Epithelial cell of esophagus (primary cell): ENCODE measurements at regions not wholly inside any gene's neighbourhood (a gene's known extent, or its start where the extent isn't known, plus 50 kb on each side); places are given as distances from the start of the nearest gene placed in this dataset.

Experiments
- DNase-seq: peaks from one replicate; pipeline ENCODE4 v3.0.0; 2010; ENCODE audit warnings: low read depth
- H3K4me3 ChIP-seq: 2 replicates; pipeline ENCODE4 v1.5.1; 2011; ENCODE audit warnings: mild to moderate bottlenecking, low read length, control low read depth
- TF ChIP-seq, protein P1 (sequence below): IDR thresholded peaks from 2 replicates; pipeline ENCODE4 v1.5.1; 2011; ENCODE audit warnings: low read depth, mild to moderate bottlenecking, low read length, control low read depth, inconsistent platforms; ENCODE audit not compliant: insufficient read depth; ENCODE audit errors: missing control alignments

DNA sequence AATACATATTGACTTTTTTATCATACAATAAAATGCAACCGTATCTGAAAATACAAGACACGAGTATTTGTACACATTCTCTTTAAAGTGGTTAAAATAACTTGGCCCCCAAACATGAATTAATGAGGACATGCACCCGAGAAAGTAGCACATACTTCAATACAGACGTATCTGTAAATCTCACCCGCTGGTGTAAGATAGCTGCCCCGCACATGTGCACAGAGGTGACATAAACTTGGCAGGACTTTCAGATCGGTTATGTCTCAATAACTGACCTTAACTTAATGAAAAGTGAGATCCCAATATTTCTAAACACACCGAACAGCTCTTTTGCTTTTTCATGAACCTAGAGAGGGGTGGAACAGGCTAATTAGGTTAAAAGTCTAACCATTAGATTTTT lies 91.5 kb upstream of the RPS6KA2 start:
- H3K4me3 ChIP-seq, result no peak overlapping the region
- DNase-seq, result no peak
- TF ChIP-seq, protein P1, sequence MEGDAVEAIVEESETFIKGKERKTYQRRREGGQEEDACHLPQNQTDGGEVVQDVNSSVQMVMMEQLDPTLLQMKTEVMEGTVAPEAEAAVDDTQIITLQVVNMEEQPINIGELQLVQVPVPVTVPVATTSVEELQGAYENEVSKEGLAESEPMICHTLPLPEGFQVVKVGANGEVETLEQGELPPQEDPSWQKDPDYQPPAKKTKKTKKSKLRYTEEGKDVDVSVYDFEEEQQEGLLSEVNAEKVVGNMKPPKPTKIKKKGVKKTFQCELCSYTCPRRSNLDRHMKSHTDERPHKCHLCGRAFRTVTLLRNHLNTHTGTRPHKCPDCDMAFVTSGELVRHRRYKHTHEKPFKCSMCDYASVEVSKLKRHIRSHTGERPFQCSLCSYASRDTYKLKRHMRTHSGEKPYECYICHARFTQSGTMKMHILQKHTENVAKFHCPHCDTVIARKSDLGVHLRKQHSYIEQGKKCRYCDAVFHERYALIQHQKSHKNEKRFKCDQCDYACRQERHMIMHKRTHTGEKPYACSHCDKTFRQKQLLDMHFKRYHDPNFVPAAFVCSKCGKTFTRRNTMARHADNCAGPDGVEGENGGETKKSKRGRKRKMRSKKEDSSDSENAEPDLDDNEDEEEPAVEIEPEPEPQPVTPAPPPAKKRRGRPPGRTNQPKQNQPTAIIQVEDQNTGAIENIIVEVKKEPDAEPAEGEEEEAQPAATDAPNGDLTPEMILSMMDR, result no peak

DNA sequence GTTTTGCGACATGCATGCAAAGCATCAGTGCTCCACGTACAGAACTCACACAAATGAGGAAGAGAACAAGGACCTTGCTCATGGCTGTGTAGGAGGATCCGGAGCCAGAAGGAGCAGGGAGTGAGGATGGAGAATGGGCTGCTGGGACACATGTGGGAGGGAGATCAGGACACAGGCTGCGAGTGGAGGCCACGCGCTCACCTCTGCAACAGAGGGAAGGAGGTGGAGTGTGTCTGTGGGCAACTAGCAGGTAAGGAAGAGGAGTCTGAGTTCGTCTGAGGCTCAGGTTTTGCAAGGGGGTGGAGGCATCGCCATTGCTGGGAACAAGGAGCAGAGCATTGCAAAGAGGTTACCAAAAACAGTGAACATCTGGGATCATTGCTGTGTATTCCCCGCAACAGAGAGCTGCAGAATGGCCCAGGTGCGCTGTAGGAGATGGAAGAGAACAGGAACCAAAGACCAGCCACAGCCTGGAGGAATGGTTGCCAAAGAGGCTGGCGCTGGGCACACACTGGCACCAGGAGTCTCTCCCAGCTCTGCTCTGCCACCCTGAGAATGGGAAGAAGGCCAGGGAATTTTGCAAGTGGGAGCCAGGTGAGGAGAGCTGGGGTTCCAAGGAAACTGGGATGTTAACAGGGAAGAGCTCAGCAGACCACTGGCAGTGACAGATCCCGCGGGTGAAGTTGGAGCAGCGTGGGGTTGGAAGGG lies 90.0 kb upstream of the RPS6KA2 start:
- H3K4me3 ChIP-seq, result no peak overlapping the region
- no peak for DNase-seq
- TF ChIP-seq, protein P1, result no peak

DNA sequence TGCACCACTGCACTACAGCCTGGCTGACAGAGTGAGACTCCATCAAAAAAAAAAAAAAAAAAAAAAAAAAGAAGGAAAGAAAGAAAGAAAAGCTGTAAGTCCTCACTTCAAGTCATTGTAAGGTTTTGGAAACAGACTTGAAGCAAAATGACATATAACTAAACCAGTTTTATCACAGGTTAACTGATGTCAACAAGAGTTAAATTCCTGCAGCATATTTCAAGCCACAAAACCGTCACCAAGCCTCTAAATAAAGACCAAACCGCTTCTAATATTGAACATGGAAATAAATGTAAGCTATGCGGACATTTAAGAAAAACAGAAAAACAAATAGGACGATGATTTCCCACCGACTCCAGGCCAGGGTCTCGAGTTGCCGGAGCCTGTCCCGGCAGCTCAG lies 88.9 kb upstream of the RPS6KA2 start:
- DNase-seq, result no peak
- TF ChIP-seq, protein P1, result no peak
- no peak overlapping the region for H3K4me3 ChIP-seq

DNA sequence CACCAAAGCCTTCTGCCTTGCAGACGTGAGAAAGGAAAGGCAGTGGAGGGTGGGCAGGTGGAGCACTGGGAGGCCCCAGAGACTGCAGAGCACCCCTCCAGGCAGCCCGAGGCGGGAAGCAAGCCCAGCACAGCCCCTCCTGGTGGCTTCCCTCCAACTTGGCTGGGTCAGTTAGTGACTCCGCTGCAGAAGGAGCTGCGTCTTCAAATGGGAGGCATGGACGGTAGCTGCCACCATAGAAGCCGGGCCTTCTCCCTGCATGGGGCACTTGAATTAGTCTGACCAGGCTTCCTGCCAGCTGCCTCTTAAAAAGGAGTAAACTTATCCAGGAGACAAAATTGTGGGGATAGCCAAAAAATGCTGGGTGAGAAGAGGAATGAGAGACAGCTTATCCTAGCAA lies 88.0 kb upstream of the RPS6KA2 start:
- no peak for DNase-seq
- H3K4me3 ChIP-seq, result no peak overlapping the region
- TF ChIP-seq, protein P1, result no peak

DNA sequence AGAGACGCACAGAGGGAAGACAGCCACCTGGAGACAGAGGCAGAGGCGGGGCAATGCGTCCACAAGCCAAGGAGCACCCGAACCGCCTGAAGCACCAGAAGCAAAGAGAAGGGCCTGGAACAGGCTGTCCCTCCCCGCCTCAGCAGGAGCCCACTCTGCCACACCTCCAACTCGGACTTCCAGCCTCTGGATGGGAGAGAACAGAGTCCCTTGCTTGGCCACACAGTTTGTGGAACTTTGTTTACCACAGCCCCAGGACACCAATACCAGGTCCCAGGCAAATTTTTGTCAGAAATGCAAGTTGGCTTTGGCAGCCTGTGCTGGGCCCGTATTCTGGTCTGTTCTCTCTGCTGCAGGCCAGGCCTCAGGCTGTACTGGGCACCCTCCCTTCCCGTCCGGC lies 87.5 kb upstream of the RPS6KA2 start:
- no peak overlapping the region for H3K4me3 ChIP-seq
- TF ChIP-seq, protein P1, result no peak
- no peak for DNase-seq

DNA sequence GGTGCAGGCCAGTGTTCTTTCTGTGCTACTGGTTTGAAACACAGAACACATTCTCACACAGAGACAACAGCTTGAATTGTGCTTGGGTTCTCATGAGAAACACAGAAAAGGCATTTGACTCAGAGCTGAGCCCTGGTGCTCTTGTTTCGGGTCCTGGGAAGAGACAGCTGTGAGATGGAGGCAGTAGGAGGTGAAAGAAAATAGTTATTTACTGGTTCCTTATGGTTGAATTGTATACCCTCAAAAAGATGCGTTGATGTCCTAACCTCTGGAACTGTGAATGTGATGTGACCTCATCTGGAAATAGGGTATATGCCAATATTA lies 87.1 kb upstream of the RPS6KA2 start:
- no peak for DNase-seq
- TF ChIP-seq, protein P1, result no peak
- H3K4me3 ChIP-seq, result no peak overlapping the region

DNA sequence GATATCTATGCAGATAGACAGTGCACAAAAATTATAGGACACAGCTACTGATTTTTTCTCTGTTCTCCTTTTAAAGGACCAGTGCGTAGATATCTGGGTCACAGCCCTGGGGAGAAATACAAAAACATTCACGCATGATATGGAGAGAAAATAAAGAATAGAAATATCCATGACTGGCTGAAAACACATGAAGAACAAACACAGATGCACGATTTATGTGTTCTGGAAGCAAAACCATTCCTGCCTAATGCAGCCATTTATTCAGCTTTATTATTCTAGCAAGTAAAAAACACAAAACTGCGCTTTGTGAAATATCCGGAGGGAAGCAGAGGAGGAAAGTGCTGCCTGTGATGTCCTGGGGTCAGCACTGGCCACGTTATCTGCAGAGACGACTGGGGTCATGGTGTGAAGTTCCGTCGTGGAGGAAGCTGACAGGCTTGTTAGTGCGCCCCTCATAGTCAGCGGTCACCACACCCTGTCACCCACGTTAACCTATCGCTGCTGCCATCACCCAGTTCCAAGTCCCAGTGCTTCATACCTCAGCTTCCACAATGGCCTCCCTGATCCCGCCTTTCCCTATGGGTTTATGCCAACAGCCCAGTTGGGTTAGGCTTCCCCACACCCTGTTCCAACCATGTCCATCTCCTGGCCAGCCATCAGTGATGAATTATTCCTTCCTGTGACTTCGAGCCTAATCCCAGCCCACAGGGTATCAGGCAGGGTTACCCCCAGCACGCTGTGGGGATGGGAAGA lies 86.6 kb upstream of the RPS6KA2 start:
- H3K4me3 ChIP-seq, result no peak overlapping the region
- no peak for DNase-seq
- TF ChIP-seq, protein P1, result no peak
